WTC11 (cell line): ENCODE measurements at regions not wholly inside any gene's neighbourhood (a gene's known extent, or its start where the extent isn't known, plus 50 kb on each side); places are given as distances from the start of the nearest gene placed in this dataset.

ENCODE experiments used
- ATAC-seq: fragments of 200-7000 bp; cut with Tn5 transposase; 2 replicates; pipeline ENCODE4 v1.10.0; 2021; ENCODE audit warnings: mild to moderate bottlenecking, moderate library complexity
- CTCF ChIA-PET: fragments of 300-600 bp; sonication (Branson Sonifier 250); formaldehyde crosslinking; loops from one replicate; lab custom pipeline; 2021; ENCODE audit warnings: antibody characterized with exemption; lab: Charles Lee
- POLR2A ChIA-PET: fragments of 350-600 bp; sonication (Branson Sonifier 250); formaldehyde crosslinking; loops from one replicate; lab custom pipeline; 2021; ENCODE audit warnings: antibody characterized with exemption; lab: Charles Lee
- DNase-seq: peaks from one replicate; pipeline ENCODE4 v3.0.0; 2021; ENCODE audit warnings: low spot score
- H3K27ac Mint-ChIP-seq: 2 replicates; pipeline ENCODE4 v1.8.0; 2021; ENCODE audit warnings: mixed read lengths
- H3K27me3 Mint-ChIP-seq: 2 replicates; pipeline ENCODE4 v1.8.0; 2021; ENCODE audit warnings: low read depth, mild to moderate bottlenecking, moderate library complexity, mixed read lengths
- H3K36me3 Mint-ChIP-seq: 2 replicates; pipeline ENCODE4 v1.8.0; 2021; ENCODE audit warnings: mixed read lengths
- H3K4me1 Mint-ChIP-seq: 2 replicates; pipeline ENCODE4 v1.8.0; 2022; ENCODE audit warnings: mixed read lengths
- H3K4me3 Mint-ChIP-seq: 2 replicates; pipeline ENCODE4 v1.8.0; 2021; ENCODE audit warnings: mild to moderate bottlenecking, moderate library complexity, mixed read lengths
- H3K9me3 Mint-ChIP-seq: 2 replicates; pipeline ENCODE4 v1.8.0; 2021; ENCODE audit warnings: mixed read lengths
- ATF1 ChIP-seq: sonication (generic); formaldehyde crosslinking; IDR thresholded peaks from 2 replicates; pipeline ENCODE4 v1.8.1; 2023; ENCODE audit warnings: mild to moderate bottlenecking, moderate library complexity, missing genetic modification reagents
- ELF4 ChIP-seq: sonication (generic); formaldehyde crosslinking; IDR thresholded peaks from 2 replicates; pipeline ENCODE4 v1.8.1; 2022; ENCODE audit warnings: low read depth, mild to moderate bottlenecking, moderate library complexity, missing genetic modification reagents
- FOXK1 ChIP-seq: sonication (generic); formaldehyde crosslinking; IDR thresholded peaks from 2 replicates; pipeline ENCODE4 v1.8.0; 2022; ENCODE audit warnings: mild to moderate bottlenecking, moderate library complexity, missing genetic modification reagents
- HMGA2 ChIP-seq: fragments of 250-450 bp; sonication (Bioruptor Pico); IDR thresholded peaks from 2 replicates; pipeline ENCODE4 v1.4.0; 2021; ENCODE audit warnings: mild to moderate bottlenecking, moderate library complexity
- IRF1 ChIP-seq: sonication (generic); formaldehyde crosslinking; IDR thresholded peaks from 2 replicates; pipeline ENCODE4 v1.8.0; 2023; ENCODE audit warnings: missing genetic modification reagents
- IRF2 ChIP-seq: sonication (generic); formaldehyde crosslinking; IDR thresholded peaks from 2 replicates; pipeline ENCODE4 v1.8.0; 2022; ENCODE audit warnings: low read depth, missing genetic modification reagents, borderline replicate concordance
- MXD4 ChIP-seq: fragments of 250-450 bp; sonication (Bioruptor Pico); IDR thresholded peaks from 2 replicates; pipeline ENCODE4 v1.8.0; 2021; ENCODE audit warnings: mild to moderate bottlenecking, moderate library complexity, borderline replicate concordance
- NFATC4 ChIP-seq: fragments of 250-450 bp; sonication (Bioruptor Pico); IDR thresholded peaks from 2 replicates; pipeline ENCODE4 v1.9.0; 2021; ENCODE audit warnings: mild to moderate bottlenecking
- OVOL2 ChIP-seq: fragments of 250-450 bp; sonication (Bioruptor Pico); IDR thresholded peaks from 2 replicates; pipeline ENCODE4 v1.9.0; 2021; ENCODE audit warnings: mild to moderate bottlenecking, borderline replicate concordance
- TP53 ChIP-seq: sonication (generic); formaldehyde crosslinking; IDR thresholded peaks from 2 replicates; pipeline ENCODE4 v1.8.1; 2023; ENCODE audit warnings: mild to moderate bottlenecking, missing genetic modification reagents
- ZNF138 ChIP-seq: sonication (generic); formaldehyde crosslinking; conservative IDR thresholded peaks from 2 replicates; pipeline ENCODE4 v1.8.1; 2022; ENCODE audit warnings: mild to moderate bottlenecking, moderate library complexity, missing genetic modification reagents
- TF ChIP-seq, protein P1 (sequence below): sonication (generic); formaldehyde crosslinking; IDR thresholded peaks from 2 replicates; pipeline ENCODE4 v1.8.0; 2022; ENCODE audit warnings: missing genetic modification reagents
- TF ChIP-seq, protein P2 (sequence below): sonication (generic); formaldehyde crosslinking; IDR thresholded peaks from 2 replicates; pipeline ENCODE4 v1.8.0; 2023; ENCODE audit warnings: missing genetic modification reagents, mild to moderate bottlenecking, borderline replicate concordance
- TF ChIP-seq, protein P3 (sequence below): fragments of 250-450 bp; sonication (Bioruptor Pico); IDR thresholded peaks from 2 replicates; pipeline ENCODE4 v1.9.0; 2021; ENCODE audit warnings: moderate library complexity, mild to moderate bottlenecking, inconsistent platforms, borderline replicate concordance
- TF ChIP-seq, protein P4 (sequence below): sonication (generic); formaldehyde crosslinking; IDR thresholded peaks from 2 replicates; pipeline ENCODE4 v1.8.1; 2023; ENCODE audit warnings: mild to moderate bottlenecking, missing genetic modification reagents
- TF ChIP-seq, protein P5 (sequence below): sonication (generic); formaldehyde crosslinking; IDR thresholded peaks from 2 replicates; pipeline ENCODE4 v1.8.0; 2022; ENCODE audit warnings: mild to moderate bottlenecking, missing genetic modification reagents
- TF ChIP-seq, protein P6 (sequence below): sonication (generic); formaldehyde crosslinking; IDR thresholded peaks from 2 replicates; pipeline ENCODE4 v1.8.1; 2022; ENCODE audit warnings: low read depth, missing genetic modification reagents, borderline replicate concordance
- TF ChIP-seq, protein P7 (sequence below): sonication (generic); formaldehyde crosslinking; IDR thresholded peaks from 2 replicates; pipeline ENCODE4 v1.8.0; 2022; ENCODE audit warnings: mild to moderate bottlenecking, missing genetic modification reagents

GRCh38 chr4:30881985-30882384 is 161.8 kb downstream of the PCDH7 start (continued):
- TF ChIP-seq, protein P1, sequence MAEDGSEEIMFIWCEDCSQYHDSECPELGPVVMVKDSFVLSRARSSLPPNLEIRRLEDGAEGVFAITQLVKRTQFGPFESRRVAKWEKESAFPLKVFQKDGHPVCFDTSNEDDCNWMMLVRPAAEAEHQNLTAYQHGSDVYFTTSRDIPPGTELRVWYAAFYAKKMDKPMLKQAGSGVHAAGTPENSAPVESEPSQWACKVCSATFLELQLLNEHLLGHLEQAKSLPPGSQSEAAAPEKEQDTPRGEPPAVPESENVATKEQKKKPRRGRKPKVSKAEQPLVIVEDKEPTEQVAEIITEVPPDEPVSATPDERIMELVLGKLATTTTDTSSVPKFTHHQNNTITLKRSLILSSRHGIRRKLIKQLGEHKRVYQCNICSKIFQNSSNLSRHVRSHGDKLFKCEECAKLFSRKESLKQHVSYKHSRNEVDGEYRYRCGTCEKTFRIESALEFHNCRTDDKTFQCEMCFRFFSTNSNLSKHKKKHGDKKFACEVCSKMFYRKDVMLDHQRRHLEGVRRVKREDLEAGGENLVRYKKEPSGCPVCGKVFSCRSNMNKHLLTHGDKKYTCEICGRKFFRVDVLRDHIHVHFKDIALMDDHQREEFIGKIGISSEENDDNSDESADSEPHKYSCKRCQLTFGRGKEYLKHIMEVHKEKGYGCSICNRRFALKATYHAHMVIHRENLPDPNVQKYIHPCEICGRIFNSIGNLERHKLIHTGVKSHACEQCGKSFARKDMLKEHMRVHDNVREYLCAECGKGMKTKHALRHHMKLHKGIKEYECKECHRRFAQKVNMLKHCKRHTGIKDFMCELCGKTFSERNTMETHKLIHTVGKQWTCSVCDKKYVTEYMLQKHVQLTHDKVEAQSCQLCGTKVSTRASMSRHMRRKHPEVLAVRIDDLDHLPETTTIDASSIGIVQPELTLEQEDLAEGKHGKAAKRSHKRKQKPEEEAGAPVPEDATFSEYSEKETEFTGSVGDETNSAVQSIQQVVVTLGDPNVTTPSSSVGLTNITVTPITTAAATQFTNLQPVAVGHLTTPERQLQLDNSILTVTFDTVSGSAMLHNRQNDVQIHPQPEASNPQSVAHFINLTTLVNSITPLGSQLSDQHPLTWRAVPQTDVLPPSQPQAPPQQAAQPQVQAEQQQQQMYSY (CRISPR knock-in tag), result no peak
- TF ChIP-seq, protein P2, sequence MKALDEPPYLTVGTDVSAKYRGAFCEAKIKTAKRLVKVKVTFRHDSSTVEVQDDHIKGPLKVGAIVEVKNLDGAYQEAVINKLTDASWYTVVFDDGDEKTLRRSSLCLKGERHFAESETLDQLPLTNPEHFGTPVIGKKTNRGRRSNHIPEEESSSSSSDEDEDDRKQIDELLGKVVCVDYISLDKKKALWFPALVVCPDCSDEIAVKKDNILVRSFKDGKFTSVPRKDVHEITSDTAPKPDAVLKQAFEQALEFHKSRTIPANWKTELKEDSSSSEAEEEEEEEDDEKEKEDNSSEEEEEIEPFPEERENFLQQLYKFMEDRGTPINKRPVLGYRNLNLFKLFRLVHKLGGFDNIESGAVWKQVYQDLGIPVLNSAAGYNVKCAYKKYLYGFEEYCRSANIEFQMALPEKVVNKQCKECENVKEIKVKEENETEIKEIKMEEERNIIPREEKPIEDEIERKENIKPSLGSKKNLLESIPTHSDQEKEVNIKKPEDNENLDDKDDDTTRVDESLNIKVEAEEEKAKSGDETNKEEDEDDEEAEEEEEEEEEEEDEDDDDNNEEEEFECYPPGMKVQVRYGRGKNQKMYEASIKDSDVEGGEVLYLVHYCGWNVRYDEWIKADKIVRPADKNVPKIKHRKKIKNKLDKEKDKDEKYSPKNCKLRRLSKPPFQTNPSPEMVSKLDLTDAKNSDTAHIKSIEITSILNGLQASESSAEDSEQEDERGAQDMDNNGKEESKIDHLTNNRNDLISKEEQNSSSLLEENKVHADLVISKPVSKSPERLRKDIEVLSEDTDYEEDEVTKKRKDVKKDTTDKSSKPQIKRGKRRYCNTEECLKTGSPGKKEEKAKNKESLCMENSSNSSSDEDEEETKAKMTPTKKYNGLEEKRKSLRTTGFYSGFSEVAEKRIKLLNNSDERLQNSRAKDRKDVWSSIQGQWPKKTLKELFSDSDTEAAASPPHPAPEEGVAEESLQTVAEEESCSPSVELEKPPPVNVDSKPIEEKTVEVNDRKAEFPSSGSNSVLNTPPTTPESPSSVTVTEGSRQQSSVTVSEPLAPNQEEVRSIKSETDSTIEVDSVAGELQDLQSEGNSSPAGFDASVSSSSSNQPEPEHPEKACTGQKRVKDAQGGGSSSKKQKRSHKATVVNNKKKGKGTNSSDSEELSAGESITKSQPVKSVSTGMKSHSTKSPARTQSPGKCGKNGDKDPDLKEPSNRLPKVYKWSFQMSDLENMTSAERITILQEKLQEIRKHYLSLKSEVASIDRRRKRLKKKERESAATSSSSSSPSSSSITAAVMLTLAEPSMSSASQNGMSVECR (CRISPR knock-in tag), result no peak
- TF ChIP-seq IRF1 (CRISPR knock-in tag) (no peak), IRF2 (CRISPR knock-in tag) (no peak)

DNA sequence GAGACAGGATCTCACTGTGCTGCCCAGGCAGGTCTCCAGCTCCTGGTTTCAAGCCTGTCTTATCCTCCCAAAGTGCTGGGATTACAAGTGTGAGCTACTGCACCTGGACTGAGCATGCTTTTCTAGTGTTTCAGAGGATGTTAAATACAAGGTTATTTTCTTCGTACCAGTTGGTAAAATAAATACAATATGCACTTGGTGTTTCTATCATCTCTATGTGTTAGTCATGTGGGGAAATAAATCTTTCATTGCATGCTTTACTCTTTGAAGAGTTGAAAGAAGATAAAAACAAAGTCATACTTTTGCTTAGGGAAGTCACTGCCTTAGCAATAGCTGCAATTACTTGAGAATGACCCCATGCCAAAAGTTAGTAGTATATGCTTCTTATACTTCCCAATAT is 162.3 kb downstream of the PCDH7 start:
- ChIA-PET POLR2A (interaction anchor here (0.8 kb wide), 1 partner anchor 101 kb away, joined by 3 read pairs; no protein-coding TSS in a partner anchor), CTCF (no interaction called here)
- no peak for ATAC-seq
- Mint-ChIP-seq H3K4me1 (peaks cover 11% of the 10 kb centered on the region), H3K9me3 (0 out of 2 replicates have a peak, but pooled peaks cover 6% of the 10 kb centered on the region), H3K4me3 (no peak overlapping the region), H3K27ac (no peak overlapping the region), H3K27me3 (no peaks in the 10 kb centered on the region), H3K36me3 (0 out of 2 replicates have a peak, but pooled peaks cover 2% of the 10 kb centered on the region)
- no peak for TF ChIP-seq HMGA2 (CRISPR knock-in tag)
- TF ChIP-seq, protein P3, sequence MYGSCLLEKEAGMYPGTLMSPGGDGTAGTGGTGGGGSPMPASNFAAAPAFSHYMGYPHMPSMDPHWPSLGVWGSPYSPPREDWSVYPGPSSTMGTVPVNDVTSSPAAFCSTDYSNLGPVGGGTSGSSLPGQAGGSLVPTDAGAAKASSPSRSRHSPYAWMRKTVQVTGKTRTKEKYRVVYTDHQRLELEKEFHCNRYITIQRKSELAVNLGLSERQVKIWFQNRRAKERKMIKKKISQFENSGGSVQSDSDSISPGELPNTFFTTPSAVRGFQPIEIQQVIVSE (CRISPR knock-in tag), result no peak
- DNase-seq, result no peak

GRCh38 chr4:30882995-30883675 is 163.0 kb downstream of the PCDH7 start:
- ATAC-seq (no peak), DNase-seq (no peak)
- H3K27ac Mint-ChIP-seq, result no peak overlapping the region
- peaks cover 6% of the 10 kb centered on the region for H3K4me1 Mint-ChIP-seq
- no peak overlapping the region for H3K4me3 Mint-ChIP-seq
- 0 out of 2 replicates have a peak, but pooled peaks cover 2% of the 10 kb centered on the region for H3K36me3 Mint-ChIP-seq
- CTCF ChIA-PET, result no interaction called here
- POLR2A ChIA-PET, result no interaction called here
- H3K9me3 Mint-ChIP-seq, result 0 out of 2 replicates have a peak, but pooled peaks cover 6% of the 10 kb centered on the region
- no peaks in the 10 kb centered on the region for H3K27me3 Mint-ChIP-seq
- TF ChIP-seq MXD4 (no peak), ELF4 (no peak), ATF1 (CRISPR knock-in tag) (no peak), OVOL2 (no peak), NFATC4 (no peak), TP53 (CRISPR knock-in tag) (no peak), ZNF138 (CRISPR knock-in tag) (no peak), FOXK1 (CRISPR knock-in tag) (no peak)
- TF ChIP-seq, protein P4, sequence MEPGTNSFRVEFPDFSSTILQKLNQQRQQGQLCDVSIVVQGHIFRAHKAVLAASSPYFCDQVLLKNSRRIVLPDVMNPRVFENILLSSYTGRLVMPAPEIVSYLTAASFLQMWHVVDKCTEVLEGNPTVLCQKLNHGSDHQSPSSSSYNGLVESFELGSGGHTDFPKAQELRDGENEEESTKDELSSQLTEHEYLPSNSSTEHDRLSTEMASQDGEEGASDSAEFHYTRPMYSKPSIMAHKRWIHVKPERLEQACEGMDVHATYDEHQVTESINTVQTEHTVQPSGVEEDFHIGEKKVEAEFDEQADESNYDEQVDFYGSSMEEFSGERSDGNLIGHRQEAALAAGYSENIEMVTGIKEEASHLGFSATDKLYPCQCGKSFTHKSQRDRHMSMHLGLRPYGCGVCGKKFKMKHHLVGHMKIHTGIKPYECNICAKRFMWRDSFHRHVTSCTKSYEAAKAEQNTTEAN, result no peak
- TF ChIP-seq, protein P5, sequence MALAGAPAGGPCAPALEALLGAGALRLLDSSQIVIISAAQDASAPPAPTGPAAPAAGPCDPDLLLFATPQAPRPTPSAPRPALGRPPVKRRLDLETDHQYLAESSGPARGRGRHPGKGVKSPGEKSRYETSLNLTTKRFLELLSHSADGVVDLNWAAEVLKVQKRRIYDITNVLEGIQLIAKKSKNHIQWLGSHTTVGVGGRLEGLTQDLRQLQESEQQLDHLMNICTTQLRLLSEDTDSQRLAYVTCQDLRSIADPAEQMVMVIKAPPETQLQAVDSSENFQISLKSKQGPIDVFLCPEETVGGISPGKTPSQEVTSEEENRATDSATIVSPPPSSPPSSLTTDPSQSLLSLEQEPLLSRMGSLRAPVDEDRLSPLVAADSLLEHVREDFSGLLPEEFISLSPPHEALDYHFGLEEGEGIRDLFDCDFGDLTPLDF (CRISPR knock-in tag), result no peak
- TF ChIP-seq, protein P6, sequence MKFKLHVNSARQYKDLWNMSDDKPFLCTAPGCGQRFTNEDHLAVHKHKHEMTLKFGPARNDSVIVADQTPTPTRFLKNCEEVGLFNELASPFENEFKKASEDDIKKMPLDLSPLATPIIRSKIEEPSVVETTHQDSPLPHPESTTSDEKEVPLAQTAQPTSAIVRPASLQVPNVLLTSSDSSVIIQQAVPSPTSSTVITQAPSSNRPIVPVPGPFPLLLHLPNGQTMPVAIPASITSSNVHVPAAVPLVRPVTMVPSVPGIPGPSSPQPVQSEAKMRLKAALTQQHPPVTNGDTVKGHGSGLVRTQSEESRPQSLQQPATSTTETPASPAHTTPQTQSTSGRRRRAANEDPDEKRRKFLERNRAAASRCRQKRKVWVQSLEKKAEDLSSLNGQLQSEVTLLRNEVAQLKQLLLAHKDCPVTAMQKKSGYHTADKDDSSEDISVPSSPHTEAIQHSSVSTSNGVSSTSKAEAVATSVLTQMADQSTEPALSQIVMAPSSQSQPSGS (CRISPR knock-in tag), result no peak
- TF ChIP-seq, protein P7, sequence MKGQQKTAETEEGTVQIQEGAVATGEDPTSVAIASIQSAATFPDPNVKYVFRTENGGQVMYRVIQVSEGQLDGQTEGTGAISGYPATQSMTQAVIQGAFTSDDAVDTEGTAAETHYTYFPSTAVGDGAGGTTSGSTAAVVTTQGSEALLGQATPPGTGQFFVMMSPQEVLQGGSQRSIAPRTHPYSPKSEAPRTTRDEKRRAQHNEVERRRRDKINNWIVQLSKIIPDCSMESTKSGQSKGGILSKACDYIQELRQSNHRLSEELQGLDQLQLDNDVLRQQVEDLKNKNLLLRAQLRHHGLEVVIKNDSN (CRISPR knock-in tag), result no peak
